ENCODE measurements at regions not wholly inside any gene's neighbourhood (a gene's known extent, or its start where the extent isn't known, plus 50 kb on each side); places are given as distances from the start of the nearest gene placed in this dataset.

DNA sequence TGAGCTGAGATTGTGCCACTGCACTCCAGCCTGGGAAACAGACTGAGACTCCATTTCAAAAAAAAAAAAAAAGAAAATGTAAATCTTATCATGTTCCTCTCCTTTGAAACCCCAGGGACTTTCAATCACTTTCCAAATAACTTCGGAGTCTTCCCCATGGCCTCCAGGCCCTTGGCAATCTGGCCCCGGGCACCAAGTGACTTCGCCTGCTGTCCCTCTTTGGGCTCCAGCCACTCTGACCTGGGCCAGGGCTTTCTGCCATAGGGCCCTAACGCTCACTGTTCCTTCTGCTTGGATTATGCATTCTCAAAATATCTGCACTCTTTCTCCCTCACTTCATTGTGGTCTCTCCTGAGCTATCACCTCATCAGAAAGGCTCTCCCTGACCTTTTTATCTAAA, 260.9 kb downstream of the KLF13 start:
- WGBS, 2 donors (ENCODE audit: extremely low coverage in 2 of 2, insufficient read length in 2 of 2, insufficient replicate concordance in 1 of 2), result no CpG with 5 or more reads among the region's 4 CpGs
- H3K4me2 ChIP-seq (ENCODE audit: insufficient read depth, low read length, poor library complexity, severe bottlenecking), result no peak overlapping the region
- H3K23ac ChIP-seq (ENCODE audit: low read depth, low read length, poor library complexity), result no peak overlapping the region
- no peak overlapping the region for H3K9ac ChIP-seq (ENCODE audit: low read depth, low read length, poor library complexity)
- no peak overlapping the region for H3K27ac ChIP-seq (replicated peaks; ENCODE audit: low read length)
- no peak overlapping the region for H4K91ac ChIP-seq (ENCODE audit: low read depth, low read length, poor library complexity)
- peaks cover 0 to 4% of the 10 kb centered on the region in 2 donors for H3K9me3 ChIP-seq (replicated peaks in 1 of 2; ENCODE audit: control insufficient read depth in 2 of 2, insufficient read depth in 1 of 2, low read depth in 1 of 2, low read length in 2 of 2)
- no peak overlapping the region for H2BK5ac ChIP-seq (ENCODE audit: low read length)
- DNase-seq (ENCODE audit: low spot score), result no peak
- H2BK120ac ChIP-seq (ENCODE audit: low read depth, low read length), result no peak overlapping the region
- H3K79me1 ChIP-seq (ENCODE audit: low read depth, low read length), result no peaks in the 10 kb centered on the region
- H2BK12ac ChIP-seq (ENCODE audit: low read length), result no peak overlapping the region
- H3K36me3 ChIP-seq (replicated peaks in 1 of 2; ENCODE audit: control insufficient read depth in 2 of 2, insufficient read depth in 2 of 2, low read length in 2 of 2), result no peaks in the 10 kb centered on the region
- no peak overlapping the region for H3K14ac ChIP-seq (ENCODE audit: low read length)
- H4K8ac ChIP-seq (ENCODE audit: low read depth, low read length), result no peak overlapping the region
- H3K4me1 ChIP-seq (ENCODE audit: control insufficient read depth in 2 of 2, insufficient read depth in 1 of 2, low read depth in 1 of 2, low read length in 2 of 2), result no peaks in the 10 kb centered on the region
- no peak overlapping the region for H2AFZ ChIP-seq (ENCODE audit: low read length)
- no peak overlapping the region for H3K18ac ChIP-seq (ENCODE audit: low read length)
- no peak overlapping the region for H3K4me3 ChIP-seq (ENCODE audit: low read length in 2 of 2)
- H2AK5ac ChIP-seq (ENCODE audit: low read depth, low read length), result no peak overlapping the region
- no peak overlapping the region for H2BK15ac ChIP-seq (ENCODE audit: low read length)
- H3K27me3 ChIP-seq (ENCODE audit: control insufficient read depth in 3 of 3, insufficient read depth in 3 of 3, low read depth in 1 of 3, low read length in 3 of 3), result no peaks in the 10 kb centered on the region
- no peak overlapping the region for H3K4ac ChIP-seq (ENCODE audit: low read length)

DNA sequence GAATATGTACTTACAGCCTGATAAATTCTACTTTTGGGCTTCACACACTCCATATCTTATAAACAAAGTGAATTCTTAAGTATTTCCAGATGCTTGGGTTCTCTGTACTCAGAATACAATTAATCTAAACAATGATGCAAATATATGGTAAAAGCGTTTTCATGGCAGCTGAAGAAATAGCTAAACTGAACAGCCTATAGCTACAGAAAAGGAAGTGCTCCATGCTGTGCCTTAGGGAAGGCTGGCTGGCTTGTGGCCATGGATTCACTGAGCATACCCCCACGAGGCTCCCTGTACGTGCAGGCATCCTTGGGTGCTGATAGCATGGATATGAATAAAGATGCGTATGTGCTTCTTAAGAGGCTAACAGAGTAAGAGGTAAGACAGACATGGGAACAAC, 264.0 kb downstream of the KLF13 start:
- H3K4me3 ChIP-seq (ENCODE audit: low read length in 2 of 2), result no peak overlapping the region
- H3K23ac ChIP-seq (ENCODE audit: low read depth, low read length, poor library complexity), result no peak overlapping the region
- H3K18ac ChIP-seq (ENCODE audit: low read length), result no peak overlapping the region
- H4K91ac ChIP-seq (ENCODE audit: low read depth, low read length, poor library complexity), result no peak overlapping the region
- no peak overlapping the region for H2BK12ac ChIP-seq (ENCODE audit: low read length)
- no peak overlapping the region for H3K27ac ChIP-seq (replicated peaks; ENCODE audit: low read length)
- no peaks in the 10 kb centered on the region for H3K36me3 ChIP-seq (replicated peaks in 1 of 2; ENCODE audit: control insufficient read depth in 2 of 2, insufficient read depth in 2 of 2, low read length in 2 of 2)
- H3K14ac ChIP-seq (ENCODE audit: low read length), result no peak overlapping the region
- DNase-seq (ENCODE audit: low spot score), result no peak
- no peak overlapping the region for H2AK5ac ChIP-seq (ENCODE audit: low read depth, low read length)
- H3K9ac ChIP-seq (ENCODE audit: low read depth, low read length, poor library complexity), result no peak overlapping the region
- H3K4ac ChIP-seq (ENCODE audit: low read length), result no peak overlapping the region
- H3K4me1 ChIP-seq (ENCODE audit: control insufficient read depth in 2 of 2, insufficient read depth in 1 of 2, low read depth in 1 of 2, low read length in 2 of 2), result no peaks in the 10 kb centered on the region
- no peak overlapping the region for H4K8ac ChIP-seq (ENCODE audit: low read depth, low read length)
- H2BK5ac ChIP-seq (ENCODE audit: low read length), result no peak overlapping the region
- no peak overlapping the region for H2AFZ ChIP-seq (ENCODE audit: low read length)
- H3K4me2 ChIP-seq (ENCODE audit: insufficient read depth, low read length, poor library complexity, severe bottlenecking), result no peak overlapping the region
- no peak overlapping the region for H2BK15ac ChIP-seq (ENCODE audit: low read length)
- peaks cover 0 to 4% of the 10 kb centered on the region in 2 donors for H3K9me3 ChIP-seq (replicated peaks in 1 of 2; ENCODE audit: control insufficient read depth in 2 of 2, insufficient read depth in 1 of 2, low read depth in 1 of 2, low read length in 2 of 2)
- H3K79me1 ChIP-seq (ENCODE audit: low read depth, low read length), result no peaks in the 10 kb centered on the region
- H2BK120ac ChIP-seq (ENCODE audit: low read depth, low read length), result no peak overlapping the region
- no peaks in the 10 kb centered on the region for H3K27me3 ChIP-seq (ENCODE audit: control insufficient read depth in 3 of 3, insufficient read depth in 3 of 3, low read depth in 1 of 3, low read length in 3 of 3)
- no CpG with 5 or more reads among the region's 4 CpGs for WGBS, 2 donors (ENCODE audit: extremely low coverage in 2 of 2, insufficient read length in 2 of 2, insufficient replicate concordance in 1 of 2)

DNA sequence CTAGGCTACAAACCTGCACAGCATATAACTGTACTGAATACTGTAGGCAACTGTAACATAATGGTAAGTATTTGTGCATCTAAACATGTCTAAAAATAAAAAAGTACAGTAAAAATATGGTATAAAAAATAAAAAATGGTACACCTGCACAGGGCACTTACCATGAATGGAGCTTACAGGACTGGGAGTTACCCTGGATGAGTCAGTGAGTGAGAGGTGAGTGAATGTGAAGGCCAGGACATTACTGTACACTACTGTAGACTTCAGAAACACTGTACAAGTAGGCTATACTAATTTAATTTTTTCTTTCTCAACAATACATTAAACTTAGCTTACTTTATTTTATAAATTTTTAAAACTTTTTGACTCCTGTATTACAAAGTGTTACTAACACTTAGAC, 265.3 kb downstream of the KLF13 start:
- Histone ChIP-seq H4K91ac (ENCODE audit: low read depth, low read length, poor library complexity) (no peak overlapping the region), H4K8ac (ENCODE audit: low read depth, low read length) (no peak overlapping the region), H2AK5ac (ENCODE audit: low read depth, low read length) (no peak overlapping the region), H2AFZ (ENCODE audit: low read length) (no peak overlapping the region), H3K9ac (ENCODE audit: low read depth, low read length, poor library complexity) (no peak overlapping the region), H3K14ac (ENCODE audit: low read length) (no peak overlapping the region), H3K27me3 (ENCODE audit: control insufficient read depth in 3 of 3, insufficient read depth in 3 of 3, low read depth in 1 of 3, low read length in 3 of 3) (no peaks in the 10 kb centered on the region), H2BK5ac (ENCODE audit: low read length) (no peak overlapping the region), H2BK120ac (ENCODE audit: low read depth, low read length) (no peak overlapping the region), H3K4me2 (ENCODE audit: insufficient read depth, low read length, poor library complexity, severe bottlenecking) (no peak overlapping the region), H3K36me3 (replicated peaks in 1 of 2; ENCODE audit: control insufficient read depth in 2 of 2, insufficient read depth in 2 of 2, low read length in 2 of 2) (no peaks in the 10 kb centered on the region), H3K4ac (ENCODE audit: low read length) (no peak overlapping the region), H3K23ac (ENCODE audit: low read depth, low read length, poor library complexity) (no peak overlapping the region), H3K79me1 (ENCODE audit: low read depth, low read length) (no peaks in the 10 kb centered on the region), H3K9me3 (replicated peaks in 1 of 2; ENCODE audit: control insufficient read depth in 2 of 2, insufficient read depth in 1 of 2, low read depth in 1 of 2, low read length in 2 of 2) (peaks cover 0 to 2% of the 10 kb centered on the region in 2 donors), H2BK15ac (ENCODE audit: low read length) (no peak overlapping the region), H3K4me1 (ENCODE audit: control insufficient read depth in 2 of 2, insufficient read depth in 1 of 2, low read depth in 1 of 2, low read length in 2 of 2) (no peaks in the 10 kb centered on the region), H3K27ac (replicated peaks; ENCODE audit: low read length) (no peak overlapping the region), H3K4me3 (ENCODE audit: low read length in 2 of 2) (no peak overlapping the region), H3K18ac (ENCODE audit: low read length) (no peak overlapping the region), H2BK12ac (ENCODE audit: low read length) (no peak overlapping the region)
- DNase-seq (ENCODE audit: low spot score), result no peak

DNA sequence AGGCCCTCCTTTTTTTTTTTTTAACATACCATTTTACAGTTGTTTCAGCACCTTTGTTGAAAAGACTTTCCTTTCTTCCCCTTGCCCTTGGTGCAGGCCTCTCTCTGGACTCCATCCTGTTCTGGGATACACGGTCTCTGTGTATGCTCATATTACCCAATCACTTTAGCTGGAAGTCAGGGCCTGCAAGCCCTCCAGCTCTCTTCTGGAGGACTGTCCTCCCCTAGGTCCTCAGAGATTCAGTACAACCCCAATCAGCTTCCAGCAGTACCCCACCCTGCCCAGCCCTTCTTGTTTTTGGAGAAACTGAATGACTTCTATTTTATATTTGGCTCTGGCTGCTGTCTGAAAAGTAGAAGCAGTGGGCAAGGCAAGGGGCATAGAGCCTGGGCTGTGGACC, 270.8 kb downstream of the KLF13 start:
- Histone ChIP-seq H3K36me3 (replicated peaks in 1 of 2; ENCODE audit: control insufficient read depth in 2 of 2, insufficient read depth in 2 of 2, low read length in 2 of 2) (no peaks in the 10 kb centered on the region), H2BK120ac (ENCODE audit: low read depth, low read length) (no peak overlapping the region), H2BK12ac (ENCODE audit: low read length) (no peak overlapping the region), H2BK15ac (ENCODE audit: low read length) (no peak overlapping the region), H3K9me3 (replicated peaks in 1 of 2; ENCODE audit: control insufficient read depth in 2 of 2, insufficient read depth in 1 of 2, low read depth in 1 of 2, low read length in 2 of 2) (no peaks in the 10 kb centered on the region), H3K27ac (replicated peaks; ENCODE audit: low read length) (no peak overlapping the region), H2AK5ac (ENCODE audit: low read depth, low read length) (no peak overlapping the region), H3K4me3 (ENCODE audit: low read length in 2 of 2) (no peak overlapping the region), H3K14ac (ENCODE audit: low read length) (no peak overlapping the region), H3K4me1 (ENCODE audit: control insufficient read depth in 2 of 2, insufficient read depth in 1 of 2, low read depth in 1 of 2, low read length in 2 of 2) (no peaks in the 10 kb centered on the region), H4K91ac (ENCODE audit: low read depth, low read length, poor library complexity) (no peak overlapping the region), H2AFZ (ENCODE audit: low read length) (no peak overlapping the region), H3K9ac (ENCODE audit: low read depth, low read length, poor library complexity) (no peak overlapping the region), H3K4ac (ENCODE audit: low read length) (no peak overlapping the region), H3K27me3 (ENCODE audit: control insufficient read depth in 3 of 3, insufficient read depth in 3 of 3, low read depth in 1 of 3, low read length in 3 of 3) (no peaks in the 10 kb centered on the region), H3K79me1 (ENCODE audit: low read depth, low read length) (no peaks in the 10 kb centered on the region), H3K23ac (ENCODE audit: low read depth, low read length, poor library complexity) (no peak overlapping the region), H3K18ac (ENCODE audit: low read length) (no peak overlapping the region), H4K8ac (ENCODE audit: low read depth, low read length) (no peak overlapping the region), H3K4me2 (ENCODE audit: insufficient read depth, low read length, poor library complexity, severe bottlenecking) (no peak overlapping the region), H2BK5ac (ENCODE audit: low read length) (no peak overlapping the region)
- no peak for DNase-seq (ENCODE audit: low spot score)
- no CpG with 5 or more reads among the region's 1 CpG for WGBS, 2 donors (ENCODE audit: extremely low coverage in 2 of 2, insufficient read length in 2 of 2, insufficient replicate concordance in 1 of 2)
